ENCODE measurements at regions not wholly inside any gene's neighbourhood (a gene's known extent, or its start where the extent isn't known, plus 50 kb on each side); places are given as distances from the start of the nearest gene placed in this dataset.
"Not testable (repeated sequence)": the region's sequence is repeated elsewhere in the genome, so short reads cannot be mapped to it uniquely, and the experiment has no call there.

GRCh38 chr1:199867601-199868000 lies 159.9 kb upstream of the NR5A2 start:
- no peak for DNase-seq

- no peak for DNase-seq
Measured at GRCh38 chr1:199868777-199869176, 158.7 kb upstream of the NR5A2 start.

DNA sequence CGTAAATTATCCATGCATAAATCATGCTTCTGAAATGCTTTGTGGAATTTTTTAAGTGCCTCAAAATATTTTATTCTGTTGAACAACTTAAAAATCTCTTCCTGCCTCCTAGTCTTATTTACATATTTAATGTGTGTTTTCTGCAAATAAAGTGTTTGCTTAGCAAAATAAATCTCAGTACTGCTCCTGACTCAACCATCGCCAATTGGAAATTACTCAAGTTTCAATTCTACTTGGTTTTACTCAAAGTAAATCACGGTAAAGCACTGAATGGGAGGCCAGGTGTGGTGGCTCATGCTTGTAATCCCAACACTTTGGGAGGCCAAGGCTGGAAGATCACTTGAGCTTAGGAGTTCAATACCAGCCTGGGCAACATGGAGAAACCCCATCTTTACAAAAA lies 152.2 kb upstream of the NR5A2 start:
- DNase-seq, result no peak

DNA sequence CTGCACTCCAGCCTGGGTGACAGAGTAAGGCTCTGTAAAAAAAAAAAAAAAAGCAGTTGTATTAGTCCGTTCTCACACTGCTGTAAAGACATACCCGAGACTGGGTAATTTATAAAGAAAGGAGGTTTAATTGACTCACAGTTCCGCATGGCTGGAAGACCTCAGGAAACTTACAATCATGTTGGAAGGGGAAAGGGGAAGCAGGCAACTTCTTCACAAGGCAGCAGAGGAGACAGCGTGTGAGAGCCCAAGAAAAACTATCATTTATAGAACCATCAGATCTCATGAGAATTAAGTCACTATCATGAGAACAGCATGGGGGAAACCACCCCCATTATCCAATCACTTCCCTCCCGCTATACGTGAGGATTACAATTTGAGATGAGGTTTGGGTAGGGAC lies 151.7 kb upstream of the NR5A2 start:
- no peak for DNase-seq

- DNase-seq, result no peak
Measured at GRCh38 chr1:199877526-199878384, 149.8 kb upstream of the NR5A2 start.

- DNase-seq, result no peak
Measured at GRCh38 chr1:199878823-199879222, 148.7 kb upstream of the NR5A2 start.

DNA sequence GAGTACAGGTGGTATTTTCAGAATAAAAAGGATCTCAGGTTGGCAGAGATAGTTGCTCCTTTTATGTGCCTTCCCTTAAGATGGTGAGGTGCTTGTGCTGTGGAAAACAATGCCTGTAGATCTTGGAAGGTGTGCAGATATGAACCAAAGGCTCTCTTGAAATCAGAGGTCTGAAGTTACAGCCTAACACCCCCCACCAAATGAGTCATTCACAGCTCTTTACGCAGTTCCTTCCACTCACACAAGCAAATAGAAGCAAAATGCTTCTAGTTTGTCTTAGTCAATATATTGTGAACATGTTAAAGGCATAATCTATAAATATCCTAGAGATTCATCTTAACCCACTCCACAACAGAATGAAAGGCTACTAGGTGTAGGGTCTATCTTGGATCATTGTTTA lies 128.9 kb upstream of the NR5A2 start:
- DNase-seq, result no peak

DNA sequence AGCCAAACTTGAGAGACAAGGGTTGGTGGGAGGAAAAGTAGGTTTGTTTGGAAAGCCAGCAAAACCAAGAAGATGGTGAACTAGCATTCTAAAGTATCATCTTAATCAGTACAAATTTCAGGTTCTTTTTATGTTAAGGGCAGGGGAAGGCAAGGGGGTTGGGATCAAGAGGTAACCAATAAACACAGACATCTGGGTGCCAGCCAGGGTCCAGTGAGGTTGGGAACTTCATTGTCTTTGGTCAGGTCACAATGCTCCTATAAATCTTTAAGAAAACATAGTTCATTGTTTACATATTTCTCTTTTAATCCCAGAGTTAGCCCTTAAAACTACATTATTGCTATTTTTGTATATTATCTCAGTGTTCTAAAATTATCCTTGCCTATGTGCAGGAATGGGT lies 126.2 kb upstream of the NR5A2 start:
- no peak for DNase-seq

DNA sequence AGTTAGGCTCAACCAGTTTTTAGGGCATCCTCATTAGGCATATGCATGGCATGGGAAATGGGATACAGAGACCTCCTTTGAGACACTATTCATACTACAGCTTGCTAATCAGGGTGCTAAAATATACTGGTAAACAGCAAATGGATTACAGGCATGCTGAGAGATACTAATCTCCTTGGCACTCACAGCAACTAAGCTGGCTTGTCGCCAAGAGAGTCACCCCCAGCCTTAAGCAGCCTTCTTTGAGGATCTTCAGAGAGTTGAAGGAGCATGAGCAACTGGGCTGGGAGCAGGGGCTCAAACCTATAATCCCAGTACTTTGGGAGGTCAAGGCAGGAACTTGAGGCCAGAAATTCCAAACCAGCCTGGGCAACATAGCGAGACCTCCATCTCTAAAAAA lies 120.1 kb upstream of the NR5A2 start:
- DNase-seq, result no peak

- no peak for DNase-seq
Measured at GRCh38 chr1:199909137-199909536, 118.4 kb upstream of the NR5A2 start.

DNA sequence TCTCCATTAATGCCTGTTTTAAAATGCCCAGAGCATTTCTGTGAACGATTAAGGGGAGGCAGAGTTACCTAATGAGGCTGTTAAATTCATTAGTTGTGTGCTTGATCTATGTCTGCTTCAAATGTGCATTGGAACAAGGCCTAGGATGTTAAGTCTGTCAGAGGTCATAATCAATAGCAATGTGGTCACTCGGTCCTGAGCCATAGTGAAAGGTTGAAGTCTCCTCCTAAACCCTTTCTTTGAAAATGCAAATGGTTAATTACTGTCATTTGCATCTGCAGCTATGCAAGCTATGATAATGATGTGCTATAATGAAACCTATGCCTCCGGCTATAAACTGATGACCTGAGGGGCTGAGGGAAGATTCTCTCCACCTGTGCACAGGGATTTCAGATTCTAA lies 114.2 kb upstream of the NR5A2 start:
- no peak for DNase-seq

DNA sequence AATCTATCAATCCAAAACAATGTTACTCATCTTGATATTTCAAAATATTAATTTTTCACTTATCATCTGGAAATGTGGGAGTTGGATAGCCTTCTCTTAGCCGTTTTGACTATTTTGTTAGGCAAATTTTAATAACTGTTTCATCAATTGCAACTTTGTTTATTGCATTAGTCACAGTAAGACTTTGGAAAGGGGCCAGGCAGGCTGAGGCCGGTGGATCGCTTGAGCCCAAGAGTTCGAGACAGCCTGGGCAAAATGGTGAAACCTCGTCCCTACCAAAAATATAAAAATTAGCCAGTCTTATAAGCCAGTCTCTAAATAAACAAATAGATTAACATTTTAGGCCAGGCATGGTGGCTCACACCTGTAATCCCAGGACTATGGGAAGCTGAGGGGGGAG lies 113.0 kb upstream of the NR5A2 start:
- no peak for DNase-seq

- no peak for DNase-seq
Measured at GRCh38 chr1:199918196-199918769, 109.2 kb upstream of the NR5A2 start.

DNA sequence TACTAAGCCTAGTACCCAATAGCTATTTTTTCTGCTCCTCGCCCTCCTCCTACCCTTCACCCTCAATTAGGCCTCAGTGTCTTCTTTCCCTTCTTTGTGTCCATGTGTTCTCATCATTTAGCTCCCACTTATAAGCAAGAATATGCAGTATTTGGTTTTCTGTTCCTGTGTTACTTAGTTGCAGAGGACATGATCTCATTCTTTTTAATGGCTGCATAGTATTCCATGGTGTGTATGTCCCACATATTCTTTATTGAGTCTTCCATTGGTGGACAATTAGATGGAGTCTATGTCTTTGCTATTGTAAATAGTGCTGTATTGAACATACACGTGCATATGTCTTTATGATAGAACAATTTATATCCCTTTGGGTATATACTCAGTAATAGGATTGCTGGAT lies 106.9 kb upstream of the NR5A2 start:
- no peak for DNase-seq

- DNase-seq, result no peak
Measured at GRCh38 chr1:199929556-199929955, 98.0 kb upstream of the NR5A2 start.

DNA sequence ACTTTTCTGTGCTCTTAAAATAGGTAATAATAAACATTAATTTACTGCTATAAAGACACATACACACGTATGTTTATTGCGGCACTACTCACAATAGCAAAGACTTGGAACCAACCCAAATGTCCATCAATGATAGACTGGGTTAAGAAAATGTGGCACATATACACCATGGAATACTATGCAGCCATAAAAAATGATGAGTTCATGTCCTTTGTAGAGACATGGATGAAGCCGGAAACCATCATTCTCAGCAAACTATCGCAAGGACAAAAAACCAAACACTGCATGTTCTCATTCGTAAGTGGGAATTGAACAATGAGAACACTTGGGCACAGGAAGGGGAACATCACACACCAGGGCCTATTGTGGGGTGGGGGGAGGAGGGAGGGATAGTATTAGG lies 97.4 kb upstream of the NR5A2 start:
- DNase-seq, result not testable (repeated sequence)

GRCh38 chr1:199931666-199932377 lies 95.7 kb upstream of the NR5A2 start:
- peak in 1 of 5 experiments; percentile 20 for DNase-seq

DNA sequence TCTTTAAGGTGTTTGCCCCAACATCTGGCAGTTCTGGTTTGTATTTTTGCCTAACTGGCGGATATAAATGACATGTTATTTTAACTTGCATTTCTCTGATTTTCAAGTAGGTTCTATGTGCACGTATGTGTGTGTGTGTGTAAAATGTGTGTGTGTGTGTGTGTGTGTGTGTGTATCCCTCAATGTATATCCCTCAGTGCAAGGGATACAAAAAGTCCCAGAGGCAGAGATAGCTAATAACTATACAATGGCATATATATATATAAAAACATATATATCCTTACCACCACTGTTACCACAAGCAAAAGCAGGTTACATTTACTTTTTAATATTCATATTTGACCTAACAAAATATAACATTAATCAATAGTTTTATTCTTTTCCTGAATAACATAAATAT lies 95.0 kb upstream of the NR5A2 start:
- no peak for DNase-seq

DNA sequence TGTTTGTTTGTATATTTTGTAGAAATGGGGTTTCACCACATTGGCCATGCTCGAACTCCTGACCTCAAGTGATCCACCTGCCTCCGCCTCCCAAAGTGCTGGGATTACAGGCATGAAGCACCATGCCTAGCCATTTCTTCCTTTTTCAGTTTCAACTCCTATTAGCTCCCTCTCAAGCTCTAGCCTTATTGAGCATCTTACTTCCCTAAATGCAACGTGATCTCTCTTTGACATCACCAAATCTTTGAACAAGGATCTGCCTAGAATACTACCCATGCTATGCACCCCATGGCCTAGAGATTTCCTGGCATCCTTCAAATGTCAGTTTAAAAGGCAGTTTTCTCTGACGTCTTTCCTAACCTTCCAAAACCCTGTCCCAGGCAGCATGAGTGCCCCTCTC lies 91.1 kb upstream of the NR5A2 start:
- no peak for DNase-seq

DNA sequence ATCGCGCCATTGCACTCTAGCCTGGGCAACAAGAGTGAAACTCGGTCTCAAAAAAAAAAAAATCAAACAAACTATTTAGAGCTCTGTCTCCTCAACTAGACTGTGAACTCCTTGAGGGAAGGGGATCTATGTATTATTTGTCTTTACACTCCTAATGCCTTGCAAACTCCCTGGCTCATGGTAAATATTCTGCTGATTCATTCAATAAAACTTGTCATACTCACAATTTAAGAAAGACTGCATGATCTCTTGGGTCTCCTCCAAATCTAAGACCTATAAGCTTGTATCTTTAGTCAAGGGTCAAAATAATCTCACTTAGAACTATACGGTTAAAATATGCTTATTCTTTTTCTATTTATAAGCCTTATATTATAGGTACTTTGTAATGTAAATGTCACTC lies 90.3 kb upstream of the NR5A2 start:
- no peak for DNase-seq

DNA sequence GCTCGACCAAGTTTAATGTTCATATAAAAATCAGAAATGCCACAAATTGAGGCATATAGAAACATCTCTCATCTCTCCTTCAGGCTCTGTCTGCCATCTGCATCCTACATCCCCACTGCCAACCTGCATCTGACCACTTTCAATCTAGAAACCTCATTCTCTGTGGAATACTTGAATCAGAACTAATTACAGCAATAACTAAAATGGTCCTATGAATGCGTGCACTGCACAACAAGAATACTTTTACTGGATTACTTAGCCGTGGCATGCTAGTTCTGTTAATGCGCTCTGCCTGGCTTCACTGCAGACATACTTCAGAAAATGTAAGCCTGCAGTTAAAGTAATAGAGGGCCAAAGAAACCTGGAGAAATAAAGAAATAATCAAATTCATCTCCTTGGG lies 89.8 kb upstream of the NR5A2 start:
- no peak for DNase-seq

DNA sequence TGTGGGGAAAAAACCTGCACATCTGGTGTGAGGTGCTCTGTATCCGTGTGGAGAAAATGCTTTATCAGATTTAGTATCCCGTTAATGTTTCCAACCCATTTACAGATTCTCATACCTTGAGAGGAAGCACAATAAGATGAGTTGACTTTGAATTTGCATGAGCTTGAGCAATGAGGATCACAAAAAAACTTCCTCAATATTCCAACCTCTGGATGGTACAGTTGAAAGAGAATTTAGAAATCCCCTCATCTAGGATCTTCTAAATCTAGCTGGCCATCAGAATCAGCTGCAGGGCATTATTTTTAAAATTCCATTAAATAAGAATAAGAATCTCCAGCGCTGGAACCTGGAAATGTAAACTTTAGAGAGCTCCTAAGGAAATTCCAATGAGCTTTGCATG lies 82.5 kb upstream of the NR5A2 start:
- DNase-seq, result no peak

GRCh38 chr1:199945591-199945990 lies 81.9 kb upstream of the NR5A2 start:
- no peak for DNase-seq

Measured in T-helper 2 cell (primary cell).